ENCODE measurements at regions not wholly inside any gene's neighbourhood (a gene's known extent, or its start where the extent isn't known, plus 50 kb on each side); places are given as distances from the start of the nearest gene placed in this dataset.

- Histone ChIP-seq H3K4me3 (ENCODE audit: low read depth in 2 of 2, low read length in 2 of 2) (no peak overlapping the region), H3K36me3 (ENCODE audit: control insufficient read depth, insufficient read depth, low read length) (no peaks in the 10 kb centered on the region), H3K4me1 (ENCODE audit: control insufficient read depth, insufficient read depth, low read length) (no peaks in the 10 kb centered on the region), H3K27ac (ENCODE audit: low read length) (no peak overlapping the region), H3K27me3 (ENCODE audit: control insufficient read depth, insufficient read depth, low read length) (no peaks in the 10 kb centered on the region), H3K9me3 (ENCODE audit: control insufficient read depth, insufficient read depth, low read depth, low read length) (no peaks in the 10 kb centered on the region)
- intact Hi-C loops (cut with micrococcal nuclease; ENCODE audit: unreplicated experiment) = no loop called here
- CTCF ChIA-PET = interaction anchor here (0.5 kb wide), 1 partner anchor 67 kb away, joined by 3 read pairs; no protein-coding TSS in a partner anchor
- in situ Hi-C loops (cut with HindIII; ENCODE audit: low pct_unique_long_range_greater_than_20kb, low sequenced_read_pairs) = no loop called here
- no peak for ATAC-seq
- BruUV-seq (replicated peaks) = no TSS peak
- TF ChIP-seq SIN3A (IDR thresholded peaks at IDR 0.05; ENCODE audit: borderline replicate concordance, insufficient read depth, low read depth, low read length) = no peak
- TF ChIP-seq POLR2AphosphoS5 (IDR thresholded peaks at IDR 0.05; ENCODE audit: low read depth, low read length) = no peak
- no peak for TF ChIP-seq TCF7L2 (IDR thresholded peaks at IDR 0.05; ENCODE audit: low read depth, low read length)
- TF ChIP-seq REST (IDR thresholded peaks at IDR 0.05; ENCODE audit: insufficient read depth in 1 of 2, low read depth in 2 of 2, low read length in 1 of 2) = no peak
- TF ChIP-seq CTCF (IDR thresholded peaks at IDR 0.05) = no peak
- POLR2A ChIA-PET = no interaction called here
- DNase-seq (ENCODE audit: low read depth, low spot score) = no peak
Measured at GRCh38 chr5:44637916-44638869, 170.6 kb upstream of the MRPS30 start.

- Histone ChIP-seq H3K9me3 (ENCODE audit: control insufficient read depth, insufficient read depth, low read depth, low read length) (no peaks in the 10 kb centered on the region), H3K4me3 (ENCODE audit: low read depth in 2 of 2, low read length in 2 of 2) (no peak overlapping the region), H3K4me1 (ENCODE audit: control insufficient read depth, insufficient read depth, low read length) (no peaks in the 10 kb centered on the region), H3K36me3 (ENCODE audit: control insufficient read depth, insufficient read depth, low read length) (no peaks in the 10 kb centered on the region), H3K27me3 (ENCODE audit: control insufficient read depth, insufficient read depth, low read length) (no peaks in the 10 kb centered on the region), H3K27ac (ENCODE audit: low read length) (no peak overlapping the region)
- intact Hi-C loops (cut with micrococcal nuclease; ENCODE audit: unreplicated experiment) = no loop called here
- CTCF ChIA-PET = no interaction called here
- DNase-seq (ENCODE audit: low read depth, low spot score) = no peak
- POLR2A ChIA-PET = no interaction called here
- in situ Hi-C loops (cut with HindIII; ENCODE audit: low pct_unique_long_range_greater_than_20kb, low sequenced_read_pairs) = no loop called here
- no TSS peak for BruUV-seq (replicated peaks)
- no peak for ATAC-seq
- TF ChIP-seq CTCF (IDR thresholded peaks at IDR 0.05) (no peak), POLR2AphosphoS5 (IDR thresholded peaks at IDR 0.05; ENCODE audit: low read depth, low read length) (no peak), REST (IDR thresholded peaks at IDR 0.05; ENCODE audit: insufficient read depth in 1 of 2, low read depth in 2 of 2, low read length in 1 of 2) (no peak), TCF7L2 (IDR thresholded peaks at IDR 0.05; ENCODE audit: low read depth, low read length) (no peak), SIN3A (IDR thresholded peaks at IDR 0.05; ENCODE audit: borderline replicate concordance, insufficient read depth, low read depth, low read length) (no peak)
Measured at GRCh38 chr5:44632344-44632743, 176.4 kb upstream of the MRPS30 start.
